Upper lobe of left lung (tissue), 4 donors: ENCODE measurements at regions not wholly inside any gene's neighbourhood (a gene's known extent, or its start where the extent isn't known, plus 50 kb on each side); places are given as distances from the start of the nearest gene placed in this dataset.

ENCODE experiments used
- CTCF ChIP-seq, 6 experiments: fragments of 450-650 bp in 4 of 6; fragments of 200-600 bp in 2 of 6; sonication (generic) in 2 of 6; IDR thresholded peaks; one replicate each; pipeline ENCODE4 v1.5.1; 2016 to 2019; ENCODE audit warnings: antibody characterized with exemption in 6 of 6
- POLR2A ChIP-seq, 4 donors: fragments of 450-650 bp; IDR thresholded peaks; one replicate each; pipeline ENCODE4 v1.5.1; 2016 to 2017; ENCODE audit warnings: antibody characterized with exemption in 4 of 4, mild to moderate bottlenecking in 2 of 4
- POLR2AphosphoS5 ChIP-seq, 2 donors: sonication (generic); formaldehyde crosslinking; IDR thresholded peaks; one replicate each; pipeline ENCODE4 v1.5.1; 2017; ENCODE audit warnings: antibody characterized with exemption in 2 of 2

- no peak for TF ChIP-seq CTCF (IDR thresholded peaks at IDR 0.05)
- TF ChIP-seq POLR2A (IDR thresholded peaks at IDR 0.05), result no peak
- no peak for TF ChIP-seq POLR2AphosphoS5 (IDR thresholded peaks at IDR 0.05)
Measured at GRCh38 chr2:16346671-16347070, 319.0 kb downstream of the CYRIA start.
